Liver (tissue), 7 donors: ENCODE measurements at regions not wholly inside any gene's neighbourhood (a gene's known extent, or its start where the extent isn't known, plus 50 kb on each side); places are given as distances from the start of the nearest gene placed in this dataset.

Experiments used
- DNase-seq: peaks from one replicate; pipeline ENCODE4 v3.0.0-alpha.2; 2017; ENCODE audit warnings: low spot score
- H3K27ac ChIP-seq, 2 donors: one replicate each; pipeline ENCODE4 v1.7.0; 2013; ENCODE audit warnings: inconsistent platforms in 2 of 2, low read length in 2 of 2, control low read depth in 1 of 2, low read depth in 1 of 2, mild to moderate bottlenecking in 1 of 2
- H3K27me3 ChIP-seq, 4 donors: one replicate each; pipeline versions ENCODE4 v1.6.1 to v1.7.0; 2013; ENCODE audit warnings: low read length in 3 of 4, inconsistent platforms in 1 of 4, mild to moderate bottlenecking in 1 of 4, moderate library complexity in 1 of 4; ENCODE audit not compliant: control insufficient read depth in 4 of 4, insufficient read depth in 4 of 4
- H3K36me3 ChIP-seq, 4 donors: one replicate each; pipeline versions ENCODE4 v1.6.1 to v1.7.0; 2013; ENCODE audit warnings: low read length in 3 of 4, mild to moderate bottlenecking in 3 of 4, low read depth in 1 of 4, moderate library complexity in 1 of 4; ENCODE audit not compliant: control insufficient read depth in 4 of 4, insufficient read depth in 3 of 4
- H3K4me1 ChIP-seq, 4 donors: one replicate each; pipeline versions ENCODE4 v1.6.1 to v1.7.0; 2013; ENCODE audit warnings: low read length in 3 of 4, mild to moderate bottlenecking in 3 of 4, moderate library complexity in 1 of 4; ENCODE audit not compliant: control insufficient read depth in 4 of 4, insufficient read depth in 4 of 4
- H3K4me3 ChIP-seq, 3 donors: one replicate each; pipeline versions ENCODE4 v1.6.1 to v1.7.0; 2013; ENCODE audit warnings: low read length in 3 of 3, control low read depth in 1 of 3, low read depth in 1 of 3, mild to moderate bottlenecking in 1 of 3
- H3K9ac ChIP-seq, 2 donors: one replicate each; pipeline ENCODE4 v1.7.0; 2013; ENCODE audit warnings: low read length in 2 of 2, mild to moderate bottlenecking in 2 of 2, moderate library complexity in 2 of 2, control low read depth in 1 of 2, low read depth in 1 of 2
- H3K9me3 ChIP-seq, 4 donors: one replicate each; pipeline versions ENCODE4 v1.6.1 to v1.7.0; 2013; ENCODE audit warnings: low read length in 3 of 4; ENCODE audit not compliant: control insufficient read depth in 4 of 4
- ATF3 ChIP-seq: IDR thresholded peaks from 2 replicates; pipeline ENCODE4 v1.6.1; 2016; ENCODE audit warnings: antibody characterized with exemption
- EGR1 ChIP-seq, 2 donors: IDR thresholded peaks; 2 replicates each; pipeline ENCODE4 v1.6.1; 2016 to 2018; ENCODE audit warnings: antibody characterized with exemption in 2 of 2, low read depth in 2 of 2
- FOXA1 ChIP-seq: IDR thresholded peaks from 2 replicates; pipeline ENCODE4 v1.6.1; 2016; ENCODE audit warnings: antibody characterized with exemption
- FOXA2 ChIP-seq: IDR thresholded peaks from 2 replicates; pipeline ENCODE4 v1.6.1; 2016; ENCODE audit warnings: antibody characterized with exemption
- GABPA ChIP-seq, 2 donors: IDR thresholded peaks in 1 of 2; conservative IDR thresholded peaks in 1 of 2; 2 replicates each; pipeline ENCODE4 v1.6.1; 2016; ENCODE audit warnings: antibody characterized with exemption in 2 of 2, mild to moderate bottlenecking in 1 of 2, moderate library complexity in 1 of 2
- HNF4A ChIP-seq, 2 donors: conservative IDR thresholded peaks; 2 replicates each; pipeline ENCODE4 v1.6.1; 2016; ENCODE audit warnings: antibody characterized with exemption in 2 of 2, mild to moderate bottlenecking in 2 of 2
- HNF4G ChIP-seq: IDR thresholded peaks from 2 replicates; pipeline ENCODE4 v1.6.1; 2016; ENCODE audit warnings: antibody characterized with exemption
- JUND ChIP-seq, 2 donors: IDR thresholded peaks; 2 replicates each; pipeline ENCODE4 v1.6.1; 2016; ENCODE audit warnings: antibody characterized with exemption in 2 of 2
- MAX ChIP-seq: IDR thresholded peaks from 2 replicates; pipeline ENCODE4 v1.6.1; 2016; ENCODE audit warnings: antibody characterized with exemption
- RAD21 ChIP-seq, 2 donors: IDR thresholded peaks; 2 replicates each; pipeline ENCODE4 v1.6.1; 2016; ENCODE audit warnings: antibody characterized with exemption in 2 of 2, mild to moderate bottlenecking in 2 of 2
- REST ChIP-seq: IDR thresholded peaks from 2 replicates; pipeline ENCODE4 v1.6.1; 2016; ENCODE audit warnings: antibody characterized with exemption, mild to moderate bottlenecking
- RXRA ChIP-seq, 2 donors: IDR thresholded peaks; 2 replicates each; pipeline ENCODE4 v1.6.1; 2017 to 2018; ENCODE audit warnings: antibody characterized with exemption in 2 of 2, mild to moderate bottlenecking in 1 of 2
- SP1 ChIP-seq: IDR thresholded peaks from 2 replicates; pipeline ENCODE4 v1.6.1; 2018; ENCODE audit warnings: antibody characterized with exemption, mild to moderate bottlenecking
- YY1 ChIP-seq: IDR thresholded peaks from 2 replicates; pipeline ENCODE4 v1.6.1; 2016; ENCODE audit warnings: antibody characterized with exemption, mild to moderate bottlenecking
- WGBS: extraction: QIAGEN DNeasy Blood & Tissue Kit; methylation state at CpG from one replicate; pipeline ENCODE4 v1.1.7; 2013; 5-methylcytosine and 5-hydroxymethylcytosine counted together
- donor health status: healthy.
- donor health status: healthy.
- donor health status: healthy.
- donor health status: healthy.

- WGBS: 52% methylated on average over 5 of the region's 5 CpGs
- no peak for DNase-seq
- H3K27me3 ChIP-seq: no peaks in the 10 kb centered on the region
- H3K4me1 ChIP-seq: peaks cover 0 to 8% (median 2%) of the 10 kb centered on the region in 4 donors
- H3K27ac ChIP-seq: no peak overlapping the region
- no peak overlapping the region for H3K4me3 ChIP-seq
- TF ChIP-seq SP1 (peak; percentile 28), HNF4A (conservative IDR thresholded peaks at IDR 0.05) (peak in 1 of 2 donors; percentile 14), RXRA (IDR thresholded peaks at IDR 0.05) (peak; percentile 44 to 60), ATF3 (no peak), YY1 (peak; percentile 26), REST (no peak), RAD21 (IDR thresholded peaks at IDR 0.05) (peak in 1 of 2 donors; percentile 25)
- peaks cover 0 to 3% (median 0%) of the 10 kb centered on the region in 4 donors for H3K9me3 ChIP-seq
- no peaks in the 10 kb centered on the region for H3K36me3 ChIP-seq
- H3K9ac ChIP-seq: no peak overlapping the region
Observed at GRCh38 chr1:198007687-198008607, 90.8 kb downstream of the LHX9 start.

- Histone ChIP-seq H3K27ac (no peak overlapping the region), H3K9me3 (peaks cover 0 to 3% (median 0%) of the 10 kb centered on the region in 4 donors), H3K9ac (no peak overlapping the region), H3K27me3 (no peaks in the 10 kb centered on the region), H3K36me3 (no peaks in the 10 kb centered on the region), H3K4me3 (no peak overlapping the region), H3K4me1 (no peaks in the 10 kb centered on the region)
- 89% methylated on average over 1 of the region's 1 CpG for WGBS
- TF ChIP-seq ATF3 (no peak), EGR1 (IDR thresholded peaks at IDR 0.05; ENCODE audit: low read depth in 2 of 2) (no peak), SP1 (no peak), YY1 (no peak), RAD21 (IDR thresholded peaks at IDR 0.05) (no peak), MAX (no peak), GABPA (IDR thresholded peaks at IDR 0.05 in 1 of 2, conservative IDR thresholded peaks at IDR 0.05 in 1 of 2) (no peak), HNF4A (conservative IDR thresholded peaks at IDR 0.05) (no peak), HNF4G (no peak), JUND (IDR thresholded peaks at IDR 0.05) (no peak), RXRA (IDR thresholded peaks at IDR 0.05) (no peak), FOXA2 (no peak), FOXA1 (no peak)
- no peak for DNase-seq
Observed at GRCh38 chr1:198014355-198014754, 97.2 kb downstream of the LHX9 start.
